GM12873 (cell line): ENCODE measurements at regions not wholly inside any gene's neighbourhood (a gene's known extent, or its start where the extent isn't known, plus 50 kb on each side); places are given as distances from the start of the nearest gene placed in this dataset.

Experiments used
- TF ChIP-seq, protein P1 (sequence below): IDR thresholded peaks from 2 replicates; pipeline ENCODE4 v1.5.1; 2012; ENCODE audit warnings: low read depth, mild to moderate bottlenecking, moderate library complexity, low read length, control low read depth; ENCODE audit not compliant: insufficient read depth; ENCODE audit errors: missing control alignments

DNA sequence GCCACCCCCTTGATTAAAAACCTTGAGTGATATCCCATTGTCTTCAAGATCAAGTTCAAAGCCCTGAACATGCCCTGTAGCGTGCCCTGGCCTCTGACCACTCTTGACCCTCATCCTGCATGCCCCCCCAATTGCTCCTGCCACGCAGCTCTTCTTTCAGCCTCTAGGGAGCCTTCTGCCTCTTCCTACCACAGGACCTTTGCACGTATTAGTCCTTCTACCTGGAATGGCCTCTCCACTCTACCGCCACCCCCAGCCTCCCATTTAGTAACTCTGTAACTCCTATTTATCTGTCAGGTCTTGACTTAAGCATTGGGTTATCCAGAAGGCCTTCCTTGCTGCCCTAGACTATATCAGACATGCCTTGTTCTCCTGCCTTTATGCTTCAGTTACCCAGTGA lies 203.6 kb downstream of the TRIM29 start:
- TF ChIP-seq, protein P1, sequence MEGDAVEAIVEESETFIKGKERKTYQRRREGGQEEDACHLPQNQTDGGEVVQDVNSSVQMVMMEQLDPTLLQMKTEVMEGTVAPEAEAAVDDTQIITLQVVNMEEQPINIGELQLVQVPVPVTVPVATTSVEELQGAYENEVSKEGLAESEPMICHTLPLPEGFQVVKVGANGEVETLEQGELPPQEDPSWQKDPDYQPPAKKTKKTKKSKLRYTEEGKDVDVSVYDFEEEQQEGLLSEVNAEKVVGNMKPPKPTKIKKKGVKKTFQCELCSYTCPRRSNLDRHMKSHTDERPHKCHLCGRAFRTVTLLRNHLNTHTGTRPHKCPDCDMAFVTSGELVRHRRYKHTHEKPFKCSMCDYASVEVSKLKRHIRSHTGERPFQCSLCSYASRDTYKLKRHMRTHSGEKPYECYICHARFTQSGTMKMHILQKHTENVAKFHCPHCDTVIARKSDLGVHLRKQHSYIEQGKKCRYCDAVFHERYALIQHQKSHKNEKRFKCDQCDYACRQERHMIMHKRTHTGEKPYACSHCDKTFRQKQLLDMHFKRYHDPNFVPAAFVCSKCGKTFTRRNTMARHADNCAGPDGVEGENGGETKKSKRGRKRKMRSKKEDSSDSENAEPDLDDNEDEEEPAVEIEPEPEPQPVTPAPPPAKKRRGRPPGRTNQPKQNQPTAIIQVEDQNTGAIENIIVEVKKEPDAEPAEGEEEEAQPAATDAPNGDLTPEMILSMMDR = no peak

DNA sequence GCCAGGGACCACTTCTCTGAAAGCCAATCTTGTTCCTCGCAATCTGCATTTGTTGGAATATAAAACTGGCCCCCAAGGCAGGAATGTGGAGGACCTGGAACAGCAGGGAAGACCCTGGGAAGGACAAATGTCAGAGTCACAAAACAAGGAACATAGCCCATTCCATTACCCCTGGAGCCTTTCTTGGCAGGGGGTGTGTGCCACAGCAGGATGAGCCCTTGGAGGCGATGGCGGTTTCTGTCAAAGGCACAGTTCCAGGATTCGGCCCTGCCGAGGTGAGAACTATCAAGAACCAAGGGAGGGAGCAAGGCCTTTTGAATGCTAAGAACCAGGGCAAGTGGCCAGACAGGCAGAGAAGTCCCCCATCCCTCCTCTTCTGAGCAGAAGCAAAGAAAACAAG lies 204.3 kb downstream of the TRIM29 start:
- TF ChIP-seq, protein P1 = no peak

DNA sequence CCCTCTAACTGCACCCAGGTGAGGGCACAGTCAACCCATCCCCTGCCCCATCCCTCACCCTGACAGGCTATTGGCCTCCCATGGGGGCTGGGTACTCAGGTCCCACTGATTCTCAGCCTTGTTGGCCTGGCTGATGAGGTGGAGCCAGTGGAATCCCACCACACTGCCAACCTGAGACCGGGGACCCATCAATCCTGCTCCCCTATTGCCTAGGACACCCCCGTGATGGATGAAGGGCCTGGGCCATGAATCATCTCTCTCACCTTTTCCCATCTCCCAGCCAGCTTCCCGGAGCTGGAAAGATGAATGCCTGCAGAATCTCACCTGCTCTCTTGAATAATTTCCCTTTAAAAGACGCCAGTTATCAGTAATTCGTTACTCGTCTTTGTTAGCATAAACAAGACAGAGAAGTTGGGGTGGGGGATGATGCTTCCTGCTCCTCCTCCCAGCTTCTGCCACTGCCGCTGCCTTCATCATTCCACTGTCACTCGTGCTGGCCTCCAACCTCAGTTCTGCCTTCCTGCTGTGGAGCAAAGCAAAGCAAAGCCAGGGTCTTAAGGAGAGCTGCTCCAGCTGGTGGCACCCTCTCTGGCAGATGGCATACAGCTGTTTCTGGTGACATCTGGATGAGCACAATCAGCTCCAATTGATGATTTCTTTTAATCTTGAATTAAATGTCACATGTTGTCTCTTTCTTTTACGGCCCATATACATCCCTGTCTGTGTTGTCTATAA lies 204.0 kb upstream of the NECTIN1 start:
- TF ChIP-seq, protein P1 = no peak

DNA sequence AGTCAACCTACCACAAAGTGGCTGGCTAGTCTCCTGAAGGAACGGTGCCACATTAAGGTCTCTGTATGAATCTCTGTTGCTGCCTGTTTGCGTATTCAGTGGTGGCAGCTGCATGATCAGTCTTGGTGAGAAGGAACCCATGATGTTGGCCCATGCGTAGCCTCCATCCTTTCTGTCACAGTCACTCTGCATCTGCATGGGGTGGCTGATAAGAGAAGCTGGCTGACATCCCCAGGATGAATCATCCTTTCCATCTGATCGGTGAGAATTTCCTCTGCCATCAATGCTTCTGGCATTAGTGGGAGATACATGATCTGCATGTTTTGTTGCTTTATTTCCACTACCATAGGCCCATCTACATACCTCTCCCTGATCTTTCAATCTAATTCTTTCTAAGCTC lies 199.0 kb upstream of the NECTIN1 start:
- TF ChIP-seq, protein P1 = no peak

DNA sequence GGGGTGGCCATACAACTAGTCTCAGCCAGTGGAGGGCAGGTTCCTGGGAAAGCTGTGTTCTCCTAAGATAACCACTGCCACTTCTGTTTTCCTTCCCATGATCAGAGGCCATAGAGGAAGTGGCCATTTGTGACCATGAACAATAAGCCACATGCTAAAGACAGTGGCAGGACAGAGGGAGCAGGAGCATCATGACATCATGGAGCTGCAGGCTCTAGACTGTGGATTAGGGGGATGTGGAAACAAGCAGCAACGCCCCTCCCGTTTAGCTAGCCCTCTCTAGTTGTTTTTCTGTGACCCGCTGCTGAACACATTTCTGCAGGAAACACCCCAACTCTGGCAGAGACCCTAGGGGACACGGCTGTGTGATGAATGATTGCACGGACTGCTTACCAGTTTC lies 195.0 kb upstream of the NECTIN1 start:
- TF ChIP-seq, protein P1 = no peak

DNA sequence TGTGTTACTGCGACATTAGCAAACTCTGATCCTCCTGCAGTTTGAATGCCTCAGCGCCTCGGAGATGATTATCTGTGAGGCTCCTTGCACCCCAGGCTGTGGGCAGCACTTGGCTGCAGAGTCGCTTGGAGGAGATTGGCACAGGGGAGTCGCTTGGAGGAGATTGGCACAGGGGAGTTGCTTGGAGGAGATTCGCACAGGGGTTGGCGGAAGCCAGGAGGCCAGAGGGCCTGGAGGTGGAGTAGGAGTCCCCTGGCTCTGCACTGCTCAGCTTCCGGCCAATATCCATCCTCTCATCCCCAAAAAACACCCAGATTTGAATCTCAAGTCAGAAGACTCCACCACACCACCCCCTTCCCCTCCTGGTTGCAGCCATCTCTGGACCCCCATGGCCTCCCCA lies 192.6 kb upstream of the NECTIN1 start:
- TF ChIP-seq, protein P1 = no peak

DNA sequence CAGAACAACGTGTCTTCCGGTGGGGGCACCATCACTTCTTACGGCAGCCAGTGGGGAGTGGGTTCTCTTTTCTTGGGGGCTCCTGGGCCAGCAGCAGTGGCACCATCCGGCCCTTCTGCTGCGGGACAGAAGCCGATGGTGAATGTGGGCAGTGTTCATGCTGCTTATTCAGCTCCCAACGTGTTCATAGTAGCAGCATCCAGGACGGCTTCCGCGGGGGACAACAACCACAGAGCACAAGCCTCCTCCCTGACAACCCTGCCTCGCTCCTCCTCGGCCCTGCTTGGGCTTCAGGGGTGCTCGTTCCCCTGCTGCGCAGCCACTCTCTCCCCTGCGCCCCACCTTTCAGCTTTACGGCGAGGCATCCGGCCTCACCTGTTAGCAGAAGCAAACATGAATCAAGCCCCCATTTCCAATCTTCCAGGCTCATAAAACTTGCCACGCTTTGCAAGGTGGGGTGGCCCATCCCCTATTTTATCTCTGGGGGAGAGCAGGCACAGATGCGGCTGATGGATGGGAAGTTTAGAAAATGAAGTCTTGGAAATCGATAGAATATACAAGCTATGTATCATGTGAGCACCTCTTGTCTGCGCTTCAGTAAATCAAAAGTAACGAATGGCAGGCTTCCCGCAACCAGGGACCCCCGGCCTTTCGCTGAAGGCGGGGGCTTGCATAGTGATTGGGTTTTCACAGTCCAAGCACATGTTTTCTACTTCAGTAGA lies 191.8 kb upstream of the NECTIN1 start:
- TF ChIP-seq, protein P1 = no peak
